ENCODE measurements at regions not wholly inside any gene's neighbourhood (a gene's known extent, or its start where the extent isn't known, plus 50 kb on each side); places are given as distances from the start of the nearest gene placed in this dataset.

- TF ChIP-seq POLR2A (IDR thresholded peaks at IDR 0.05; ENCODE audit: low read depth, low read length) (no peak), TAF1 (IDR thresholded peaks at IDR 0.05; ENCODE audit: borderline replicate concordance, low read depth, low read length) (no peak)
Observed at GRCh38 chr20:52342913-52343312, 151.3 kb upstream of the ZFP64 start.

Measured in GM12892 (cell line).